Suprapubic skin (tissue), 4 donors: ENCODE measurements at regions not wholly inside any gene's neighbourhood (a gene's known extent, or its start where the extent isn't known, plus 50 kb on each side); places are given as distances from the start of the nearest gene placed in this dataset.
"Not testable (repeated sequence)": the region's sequence is repeated elsewhere in the genome, so short reads cannot be mapped to it uniquely, and the experiment has no call there.

Source experiments
- EP300 ChIP-seq: sonication (generic); formaldehyde crosslinking; IDR thresholded peaks from one replicate; pipeline ENCODE4 v1.6.1; 2017; ENCODE audit warnings: antibody characterized with exemption
- POLR2A ChIP-seq, 2 donors: fragments of 450-650 bp; IDR thresholded peaks; one replicate each; pipeline ENCODE4 v1.6.1; 2017; ENCODE audit warnings: antibody characterized with exemption in 2 of 2, mild to moderate bottlenecking in 2 of 2, moderate library complexity in 2 of 2
- POLR2AphosphoS5 ChIP-seq, 3 donors: sonication (generic); formaldehyde crosslinking; IDR thresholded peaks; one replicate each; pipeline ENCODE4 v1.6.1; 2017; ENCODE audit warnings: antibody characterized with exemption in 3 of 3
- TF ChIP-seq, protein P1 (sequence below), 2 donors: fragments of 200-600 bp in 1 of 2; fragments of 450-650 bp in 1 of 2; sonication (generic) in 1 of 2; IDR thresholded peaks; one replicate each; pipeline ENCODE4 v1.5.1; 2016 to 2019; ENCODE audit warnings: antibody characterized with exemption in 2 of 2, mild to moderate bottlenecking in 1 of 2, moderate library complexity in 1 of 2

DNA sequence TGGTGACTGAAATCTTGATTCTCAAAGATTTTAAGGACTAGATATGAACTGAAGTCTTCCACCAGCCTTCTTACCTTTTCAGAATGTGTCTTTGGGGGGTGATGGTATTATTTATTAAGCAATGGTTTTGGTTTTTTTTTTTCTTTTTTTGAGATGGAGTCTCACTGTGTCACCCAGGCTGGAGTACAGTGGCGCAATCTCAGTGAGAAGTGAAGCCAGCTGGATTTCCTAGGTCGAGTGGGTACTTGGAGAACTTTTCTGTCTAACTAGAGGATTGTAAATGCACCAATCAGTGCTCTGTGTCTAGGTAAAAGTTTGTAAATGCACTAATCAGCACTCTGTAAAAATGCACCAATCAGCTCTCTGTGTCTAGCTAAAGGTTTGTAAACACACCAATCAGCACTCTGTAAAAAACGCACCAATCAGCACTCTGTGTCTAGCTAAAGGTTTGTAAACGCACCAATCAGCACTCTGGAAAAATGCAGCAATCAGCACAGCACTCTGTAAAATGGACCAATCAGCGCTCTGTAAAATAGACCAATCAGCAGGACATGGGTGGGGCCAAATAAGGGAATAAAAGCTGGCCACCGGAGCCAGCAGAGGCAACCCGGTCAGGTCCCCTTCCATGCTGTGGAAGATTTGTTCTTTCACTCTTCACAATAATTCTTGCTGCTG is 97.1 kb downstream of the COPRS start:
- TF ChIP-seq, protein P1, sequence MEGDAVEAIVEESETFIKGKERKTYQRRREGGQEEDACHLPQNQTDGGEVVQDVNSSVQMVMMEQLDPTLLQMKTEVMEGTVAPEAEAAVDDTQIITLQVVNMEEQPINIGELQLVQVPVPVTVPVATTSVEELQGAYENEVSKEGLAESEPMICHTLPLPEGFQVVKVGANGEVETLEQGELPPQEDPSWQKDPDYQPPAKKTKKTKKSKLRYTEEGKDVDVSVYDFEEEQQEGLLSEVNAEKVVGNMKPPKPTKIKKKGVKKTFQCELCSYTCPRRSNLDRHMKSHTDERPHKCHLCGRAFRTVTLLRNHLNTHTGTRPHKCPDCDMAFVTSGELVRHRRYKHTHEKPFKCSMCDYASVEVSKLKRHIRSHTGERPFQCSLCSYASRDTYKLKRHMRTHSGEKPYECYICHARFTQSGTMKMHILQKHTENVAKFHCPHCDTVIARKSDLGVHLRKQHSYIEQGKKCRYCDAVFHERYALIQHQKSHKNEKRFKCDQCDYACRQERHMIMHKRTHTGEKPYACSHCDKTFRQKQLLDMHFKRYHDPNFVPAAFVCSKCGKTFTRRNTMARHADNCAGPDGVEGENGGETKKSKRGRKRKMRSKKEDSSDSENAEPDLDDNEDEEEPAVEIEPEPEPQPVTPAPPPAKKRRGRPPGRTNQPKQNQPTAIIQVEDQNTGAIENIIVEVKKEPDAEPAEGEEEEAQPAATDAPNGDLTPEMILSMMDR (IDR thresholded peaks at IDR 0.05): not testable (repeated sequence)
- TF ChIP-seq EP300; POLR2A (IDR thresholded peaks at IDR 0.05); POLR2AphosphoS5 (IDR thresholded peaks at IDR 0.05): not testable (repeated sequence)
